ENCODE measurements at regions not wholly inside any gene's neighbourhood (a gene's known extent, or its start where the extent isn't known, plus 50 kb on each side); places are given as distances from the start of the nearest gene placed in this dataset.

DNA sequence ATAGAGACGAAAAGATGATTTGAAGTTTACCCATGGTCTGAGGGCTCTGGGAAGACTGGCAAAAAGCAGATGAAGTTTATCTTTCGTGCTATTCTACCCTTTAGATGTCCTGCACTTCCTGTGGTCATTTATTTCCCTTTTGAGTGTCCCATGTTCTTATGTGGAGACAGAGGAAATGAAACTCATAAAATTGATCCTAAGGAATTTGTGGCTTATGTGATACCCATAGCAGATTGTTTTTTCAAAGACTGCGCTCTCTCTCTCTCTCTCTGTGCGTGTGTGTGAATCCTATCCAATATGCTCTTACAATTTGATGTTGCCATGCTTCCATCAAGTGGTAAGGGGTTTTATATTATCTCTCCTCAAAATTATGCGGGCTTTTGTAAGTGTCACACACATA, 607.5 kb upstream of the DPPA4 start:
- DNase-seq (ENCODE audit: low read depth) = no peak
- TF ChIP-seq, protein P1, sequence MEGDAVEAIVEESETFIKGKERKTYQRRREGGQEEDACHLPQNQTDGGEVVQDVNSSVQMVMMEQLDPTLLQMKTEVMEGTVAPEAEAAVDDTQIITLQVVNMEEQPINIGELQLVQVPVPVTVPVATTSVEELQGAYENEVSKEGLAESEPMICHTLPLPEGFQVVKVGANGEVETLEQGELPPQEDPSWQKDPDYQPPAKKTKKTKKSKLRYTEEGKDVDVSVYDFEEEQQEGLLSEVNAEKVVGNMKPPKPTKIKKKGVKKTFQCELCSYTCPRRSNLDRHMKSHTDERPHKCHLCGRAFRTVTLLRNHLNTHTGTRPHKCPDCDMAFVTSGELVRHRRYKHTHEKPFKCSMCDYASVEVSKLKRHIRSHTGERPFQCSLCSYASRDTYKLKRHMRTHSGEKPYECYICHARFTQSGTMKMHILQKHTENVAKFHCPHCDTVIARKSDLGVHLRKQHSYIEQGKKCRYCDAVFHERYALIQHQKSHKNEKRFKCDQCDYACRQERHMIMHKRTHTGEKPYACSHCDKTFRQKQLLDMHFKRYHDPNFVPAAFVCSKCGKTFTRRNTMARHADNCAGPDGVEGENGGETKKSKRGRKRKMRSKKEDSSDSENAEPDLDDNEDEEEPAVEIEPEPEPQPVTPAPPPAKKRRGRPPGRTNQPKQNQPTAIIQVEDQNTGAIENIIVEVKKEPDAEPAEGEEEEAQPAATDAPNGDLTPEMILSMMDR (IDR thresholded peaks at IDR 0.05; ENCODE audit: insufficient read depth, low read depth, low read length, missing control alignments) = no peak
- no peak overlapping the region for H3K4me3 ChIP-seq (ENCODE audit: low read depth, low read length)

DNA sequence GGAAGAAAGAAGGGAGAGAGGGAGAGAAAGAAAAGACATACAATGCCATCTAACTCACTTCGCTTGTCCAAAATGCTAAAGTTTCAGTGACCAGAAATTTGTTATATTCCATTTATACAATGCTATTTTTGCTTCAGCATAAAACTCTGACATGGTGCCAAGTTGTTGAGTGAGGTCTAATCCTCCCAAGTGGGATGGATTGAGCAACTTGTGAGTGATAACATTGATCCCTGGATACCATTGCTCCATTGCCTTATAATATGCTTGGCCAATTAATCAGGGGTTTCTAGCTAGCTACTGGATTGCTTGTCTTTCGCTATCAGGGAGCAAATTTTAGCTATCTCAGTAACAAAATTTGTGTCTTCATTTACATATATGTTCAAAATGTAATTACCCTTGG, 615.6 kb upstream of the DPPA4 start:
- no peak overlapping the region for H3K4me3 ChIP-seq (ENCODE audit: low read depth, low read length)
- no peak for DNase-seq (ENCODE audit: low read depth)
- TF ChIP-seq, protein P1 (IDR thresholded peaks at IDR 0.05; ENCODE audit: insufficient read depth, low read depth, low read length, missing control alignments) = no peak

DNA sequence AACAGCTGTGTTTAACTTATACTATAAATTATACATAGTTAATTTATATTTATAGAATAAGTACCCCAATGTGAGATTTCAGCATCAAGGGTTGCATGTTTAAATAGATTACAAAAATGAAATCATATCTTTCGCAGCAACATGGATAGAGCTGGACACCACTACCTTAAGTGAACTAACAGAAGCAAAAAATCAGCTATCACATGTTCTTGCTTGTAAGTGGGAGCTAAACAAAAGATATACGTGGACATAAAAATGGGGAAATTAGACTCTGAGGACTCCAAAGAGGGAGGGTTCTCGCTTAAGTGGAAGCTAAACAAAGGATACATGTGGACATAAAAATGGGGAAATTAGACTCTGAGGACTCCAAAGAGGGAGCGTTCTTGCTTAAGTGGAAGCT, 626.5 kb upstream of the DPPA4 start:
- TF ChIP-seq, protein P1 (IDR thresholded peaks at IDR 0.05; ENCODE audit: insufficient read depth, low read depth, low read length, missing control alignments) = no peak
- no peak for DNase-seq (ENCODE audit: low read depth)
- H3K4me3 ChIP-seq (ENCODE audit: low read depth, low read length) = no peak overlapping the region

DNA sequence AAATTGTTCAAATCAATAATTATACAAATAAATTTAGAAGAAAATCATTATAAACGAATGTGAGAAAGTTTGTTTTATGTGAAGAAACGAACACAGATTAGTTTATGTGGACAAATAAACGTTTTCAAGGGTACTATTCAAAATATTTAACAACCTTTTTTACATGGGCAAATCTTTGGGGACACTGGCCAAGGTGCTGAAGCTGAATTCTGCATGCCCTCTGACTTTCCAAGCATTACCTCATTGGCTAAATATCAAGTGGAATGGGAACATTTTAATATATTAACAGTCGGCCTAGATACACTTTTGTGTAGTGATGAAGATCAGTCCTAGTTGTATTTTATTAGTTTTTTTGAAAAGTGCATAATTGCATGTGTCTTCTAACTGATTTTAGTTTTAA, 636.4 kb upstream of the DPPA4 start:
- no peak for DNase-seq (ENCODE audit: low read depth)
- H3K4me3 ChIP-seq (ENCODE audit: low read depth, low read length) = no peak overlapping the region
- TF ChIP-seq, protein P1 (IDR thresholded peaks at IDR 0.05; ENCODE audit: insufficient read depth, low read depth, low read length, missing control alignments) = no peak

DNA sequence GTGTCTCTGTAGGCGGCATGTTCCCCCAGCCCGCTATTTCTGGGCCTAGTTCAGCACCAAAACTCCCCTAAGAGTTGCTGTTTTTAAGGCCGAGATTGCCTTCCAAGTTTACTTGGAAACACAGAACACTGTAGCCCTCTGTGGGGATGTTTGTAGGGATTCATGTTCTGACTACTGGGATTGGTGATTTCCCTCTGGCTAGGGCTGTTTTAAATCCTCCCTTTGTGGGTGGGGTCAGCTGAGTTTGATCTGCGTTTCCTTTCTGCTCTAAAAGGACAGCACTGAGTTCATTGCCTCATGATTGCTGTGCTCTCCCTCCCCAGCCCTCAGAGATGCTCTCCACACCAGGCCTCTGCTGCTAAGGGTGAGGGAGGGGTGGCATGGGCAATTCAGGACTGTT, 640.6 kb upstream of the DPPA4 start:
- TF ChIP-seq, protein P1 (IDR thresholded peaks at IDR 0.05; ENCODE audit: insufficient read depth, low read depth, low read length, missing control alignments) = no peak
- DNase-seq (ENCODE audit: low read depth) = no peak

DNA sequence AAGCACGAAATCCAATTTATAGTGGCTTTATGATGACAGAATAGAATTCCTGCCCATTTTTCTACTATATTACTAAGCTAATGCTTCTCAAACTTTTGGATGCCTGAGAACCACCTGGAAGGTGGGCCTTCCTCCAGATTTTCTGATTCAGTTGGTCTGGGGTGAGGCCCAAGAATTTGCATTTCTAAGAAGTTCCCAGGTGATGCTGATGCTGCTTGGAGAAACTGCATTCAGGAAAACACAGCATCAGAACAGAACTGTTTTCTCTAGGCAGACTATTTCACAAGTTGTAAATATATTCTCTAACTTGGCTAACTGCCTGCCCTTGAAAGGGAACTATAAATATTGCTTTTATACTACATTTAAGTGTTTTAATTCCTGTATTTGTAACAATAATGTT, 644.9 kb upstream of the DPPA4 start:
- TF ChIP-seq, protein P1 (IDR thresholded peaks at IDR 0.05; ENCODE audit: insufficient read depth, low read depth, low read length, missing control alignments) = no peak
- H3K4me3 ChIP-seq (ENCODE audit: low read depth, low read length) = no peak overlapping the region
- DNase-seq (ENCODE audit: low read depth) = no peak

More for the DNA sequence above, 640.6 kb upstream of the DPPA4 start:
- no peak overlapping the region for H3K4me3 ChIP-seq (ENCODE audit: low read depth, low read length)

DNA sequence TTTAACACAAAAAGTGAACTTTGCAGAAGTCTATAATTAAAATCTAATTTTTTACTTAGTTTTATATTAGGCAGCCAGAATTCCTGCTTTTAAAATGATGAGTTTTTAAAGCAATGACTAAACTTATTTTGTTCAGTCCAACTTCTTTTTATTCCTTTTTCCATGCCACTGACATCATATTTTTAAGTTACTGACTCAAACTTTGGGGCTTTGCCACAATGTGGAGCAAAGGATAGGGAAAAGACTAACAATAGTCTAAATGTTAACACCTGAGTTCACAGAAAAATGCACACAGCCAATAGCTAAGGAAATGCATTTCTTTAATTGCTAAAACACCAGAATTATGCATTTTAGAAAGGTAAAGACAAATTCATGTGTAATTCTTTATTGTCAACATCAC, 647.6 kb upstream of the DPPA4 start:
- DNase-seq (ENCODE audit: low read depth) = no peak
- H3K4me3 ChIP-seq (ENCODE audit: low read depth, low read length) = no peak overlapping the region

More for the DNA sequence above, 647.6 kb upstream of the DPPA4 start:
- TF ChIP-seq, protein P1 (IDR thresholded peaks at IDR 0.05; ENCODE audit: insufficient read depth, low read depth, low read length, missing control alignments) = no peak
